RWPE1 (cell line): ENCODE measurements at regions not wholly inside any gene's neighbourhood (a gene's known extent, or its start where the extent isn't known, plus 50 kb on each side); places are given as distances from the start of the nearest gene placed in this dataset.

ENCODE experiments used
- CTCF ChIA-PET: fragments of 350-600 bp; sonication (Branson Sonifier 250); formaldehyde crosslinking; extraction: SDS; loops from one replicate; lab custom pipeline; 2021; lab: Yijun Ruan, JAX
- POLR2A ChIA-PET: fragments of 400-600 bp; formaldehyde crosslinking; extraction: SDS; loops from one replicate; lab custom pipeline; 2020; ENCODE audit warnings: antibody characterized with exemption; ENCODE audit not compliant: low non-redundant PET; lab: Yijun Ruan, JAX
- DNase-seq: peaks from one replicate; pipeline ENCODE4 v3.0.0; 2012; ENCODE audit warnings: low spot score
- H3K27ac ChIP-seq: fragments of 450-650 bp; 2 replicates; pipeline ENCODE4 v1.5.1; 2017
- TF ChIP-seq, protein P1 (sequence below): fragments of 450-650 bp; conservative IDR thresholded peaks from 2 replicates; pipeline ENCODE4 v1.5.1; 2017; ENCODE audit warnings: low read depth, mild to moderate bottlenecking

- H3K27ac ChIP-seq, result no peak overlapping the region
- TF ChIP-seq, protein P1, sequence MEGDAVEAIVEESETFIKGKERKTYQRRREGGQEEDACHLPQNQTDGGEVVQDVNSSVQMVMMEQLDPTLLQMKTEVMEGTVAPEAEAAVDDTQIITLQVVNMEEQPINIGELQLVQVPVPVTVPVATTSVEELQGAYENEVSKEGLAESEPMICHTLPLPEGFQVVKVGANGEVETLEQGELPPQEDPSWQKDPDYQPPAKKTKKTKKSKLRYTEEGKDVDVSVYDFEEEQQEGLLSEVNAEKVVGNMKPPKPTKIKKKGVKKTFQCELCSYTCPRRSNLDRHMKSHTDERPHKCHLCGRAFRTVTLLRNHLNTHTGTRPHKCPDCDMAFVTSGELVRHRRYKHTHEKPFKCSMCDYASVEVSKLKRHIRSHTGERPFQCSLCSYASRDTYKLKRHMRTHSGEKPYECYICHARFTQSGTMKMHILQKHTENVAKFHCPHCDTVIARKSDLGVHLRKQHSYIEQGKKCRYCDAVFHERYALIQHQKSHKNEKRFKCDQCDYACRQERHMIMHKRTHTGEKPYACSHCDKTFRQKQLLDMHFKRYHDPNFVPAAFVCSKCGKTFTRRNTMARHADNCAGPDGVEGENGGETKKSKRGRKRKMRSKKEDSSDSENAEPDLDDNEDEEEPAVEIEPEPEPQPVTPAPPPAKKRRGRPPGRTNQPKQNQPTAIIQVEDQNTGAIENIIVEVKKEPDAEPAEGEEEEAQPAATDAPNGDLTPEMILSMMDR, result no peak
- CTCF ChIA-PET, result no interaction called here
- POLR2A ChIA-PET, result no interaction called here
- DNase-seq, result no peak
These were observed 147.7 kb upstream of the GRIA3 start for GRCh38 chrX:123036401-123036800.

DNA sequence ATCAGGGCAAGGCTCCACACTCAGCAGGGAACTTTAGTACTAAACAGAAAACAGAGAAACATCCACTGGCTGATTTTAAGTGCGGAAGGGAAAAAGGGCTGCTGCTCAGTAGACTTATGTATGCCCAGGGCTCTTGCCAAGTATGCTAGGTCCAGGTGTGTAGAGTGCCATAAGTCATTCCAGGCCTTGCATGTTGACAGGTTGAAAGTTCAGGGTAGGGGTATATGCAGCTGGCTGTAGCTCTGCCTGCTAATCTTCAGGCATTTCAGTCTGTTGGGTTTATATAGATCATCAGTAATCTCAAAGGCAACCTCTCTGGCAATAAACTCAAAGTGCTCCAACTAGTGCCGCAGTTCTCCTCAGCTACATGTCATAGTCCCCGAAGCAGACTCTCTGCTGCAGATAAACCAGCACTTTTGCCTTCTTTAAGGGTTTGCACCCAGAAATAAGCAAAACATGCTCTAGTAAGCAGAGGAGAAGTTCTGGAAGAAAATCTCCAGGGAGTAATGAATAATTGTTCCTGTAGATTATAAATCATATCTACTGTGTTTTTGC is 134.9 kb upstream of the GRIA3 start:
- TF ChIP-seq, protein P1, result no peak
- DNase-seq, result no peak
- no peak overlapping the region for H3K27ac ChIP-seq
- ChIA-PET POLR2A (no interaction called here), CTCF (no interaction called here)

DNA sequence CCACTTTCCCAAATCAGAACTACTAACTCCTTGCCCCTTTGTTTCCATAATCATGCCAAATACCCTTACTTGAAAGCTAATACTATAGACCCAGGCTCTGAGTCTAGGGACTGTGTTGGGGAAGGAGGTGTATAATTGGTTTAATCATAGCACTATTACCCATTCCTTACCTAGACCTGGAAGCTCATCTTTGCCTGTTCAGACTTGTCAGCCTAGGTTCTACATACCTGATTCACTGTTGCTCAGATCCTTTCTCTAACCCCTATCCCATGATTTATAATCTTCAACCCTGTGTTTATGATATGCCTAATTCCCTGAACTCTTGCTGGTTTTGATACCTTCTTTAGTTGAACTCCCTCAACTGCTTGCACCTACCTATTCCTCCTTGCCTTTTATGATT is 123.1 kb upstream of the GRIA3 start:
- DNase-seq, result peak; percentile 0
- ChIA-PET CTCF (no interaction called here), POLR2A (no interaction called here)
- TF ChIP-seq, protein P1, result no peak
- no peak overlapping the region for H3K27ac ChIP-seq

GRCh38 chrX:123064053-123064452 is 120.0 kb upstream of the GRIA3 start:
- no peak for DNase-seq
- TF ChIP-seq, protein P1, result no peak
- ChIA-PET POLR2A (no interaction called here), CTCF (no interaction called here)
- H3K27ac ChIP-seq, result no peak overlapping the region

DNA sequence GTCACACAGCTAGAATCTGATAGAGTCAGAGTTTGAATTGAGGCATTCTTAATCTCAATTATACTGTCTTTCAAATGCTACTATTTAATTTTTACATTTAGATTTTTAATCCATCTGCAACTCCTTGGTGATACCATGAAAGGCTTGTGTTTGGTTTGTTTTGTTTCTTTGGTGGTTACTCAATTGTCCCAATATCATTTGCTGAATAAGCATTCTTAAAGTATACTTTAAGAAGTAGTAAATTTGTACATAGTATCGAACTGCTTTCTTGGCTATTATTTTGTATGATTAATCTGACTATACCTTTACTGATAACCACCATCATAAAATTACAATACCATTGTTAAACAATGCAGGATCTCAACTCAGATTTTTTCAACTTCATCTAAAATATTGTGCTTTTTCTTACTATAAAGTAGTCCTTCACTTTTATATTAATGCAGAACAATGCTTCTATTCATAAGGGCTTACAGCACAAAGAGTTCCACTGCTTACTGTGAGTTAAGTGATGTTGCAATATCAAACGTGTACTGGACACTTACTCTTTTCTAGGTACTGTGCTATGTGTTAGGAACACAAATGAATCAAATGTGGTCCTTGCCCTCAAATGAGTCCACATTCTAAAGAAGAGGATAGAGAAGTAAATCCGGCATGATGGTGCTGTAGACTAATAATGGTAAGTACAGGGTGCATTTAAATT is 111.2 kb upstream of the GRIA3 start:
- DNase-seq, result no peak
- TF ChIP-seq, protein P1, result no peak
- ChIA-PET POLR2A (no interaction called here), CTCF (no interaction called here)
- no peak overlapping the region for H3K27ac ChIP-seq

DNA sequence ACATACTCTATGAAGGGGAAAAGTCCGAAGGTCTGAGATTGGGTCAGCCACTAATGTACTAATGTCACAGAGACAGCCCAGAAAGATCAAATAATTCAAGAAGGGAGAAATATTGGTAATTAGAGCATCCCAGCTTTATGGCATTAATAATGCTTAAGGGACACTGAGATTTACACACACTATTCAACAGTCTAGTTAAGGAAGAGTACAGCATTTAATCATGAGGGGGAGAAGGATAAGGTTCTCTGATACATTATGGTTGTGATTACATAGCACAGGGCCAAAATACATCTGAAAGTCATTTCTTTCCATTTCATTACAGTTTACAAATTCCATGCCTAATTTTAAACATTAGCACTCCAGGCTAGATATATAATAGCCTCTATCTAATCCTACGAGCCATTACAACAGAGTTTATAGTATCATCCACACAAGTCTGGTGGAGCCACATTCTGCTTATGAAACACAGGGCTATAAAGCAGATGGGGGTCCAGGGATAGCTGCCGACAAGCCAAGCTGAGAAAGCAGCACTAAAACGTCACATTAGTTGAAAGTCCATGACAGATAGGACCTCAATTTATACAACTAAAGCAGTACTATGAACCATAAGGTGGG is 108.0 kb upstream of the GRIA3 start:
- H3K27ac ChIP-seq, result no peak overlapping the region
- TF ChIP-seq, protein P1, result no peak
- POLR2A ChIA-PET, result no interaction called here
- no peak for DNase-seq
- CTCF ChIA-PET, result no interaction called here
